HFFc6 (cell line): ENCODE measurements at regions not wholly inside any gene's neighbourhood (a gene's known extent, or its start where the extent isn't known, plus 50 kb on each side); places are given as distances from the start of the nearest gene placed in this dataset.

Experiments
- DNase-seq: peaks from one replicate; pipeline ENCODE4 v3.0.0-alpha.2; 2018
- H3K27ac Mint-ChIP-seq: 2 replicates; pipeline ENCODE4 v1.8.0; 2020; ENCODE audit warnings: mild to moderate bottlenecking, mixed read lengths
- H3K27me3 Mint-ChIP-seq: 2 replicates; pipeline ENCODE4 v1.8.0; 2021; ENCODE audit warnings: mild to moderate bottlenecking, moderate library complexity, mixed read lengths; ENCODE audit not compliant: insufficient read depth
- H3K36me3 Mint-ChIP-seq: 2 replicates; pipeline ENCODE4 v1.8.0; 2021; ENCODE audit warnings: low read depth, mixed read lengths
- H3K4me1 Mint-ChIP-seq: 2 replicates; pipeline ENCODE4 v1.8.0; 2020; ENCODE audit warnings: low read depth, mixed read lengths
- H3K4me3 Mint-ChIP-seq: 2 replicates; pipeline ENCODE4 v1.8.0; 2020; ENCODE audit warnings: mild to moderate bottlenecking, moderate library complexity, mixed read lengths
- H3K9me3 Mint-ChIP-seq: 2 replicates; pipeline ENCODE4 v1.8.0; 2020; ENCODE audit warnings: mild to moderate bottlenecking, mixed read lengths
- CTCF ChIP-seq: fragments of 200-600 bp; sonication (generic); IDR thresholded peaks from 2 replicates; pipeline ENCODE4 v1.5.0; 2021; ENCODE audit warnings: antibody characterized with exemption, mild to moderate bottlenecking

GRCh38 chr2:67626656-67627055, 229.5 kb downstream of the ETAA1 start:
- H3K36me3 Mint-ChIP-seq = peaks cover 5% of the 10 kb centered on the region; the same call in 1 of the 2 replicates
- no peak for TF ChIP-seq CTCF
- H3K27ac Mint-ChIP-seq = peak overlapping the region; percentile 63
- H3K9me3 Mint-ChIP-seq = no peaks in the 10 kb centered on the region
- peak overlapping the region; percentile 33; the same call in 1 of the 2 replicates for H3K4me3 Mint-ChIP-seq
- peaks cover 29% of the 10 kb centered on the region for H3K4me1 Mint-ChIP-seq
- peak; percentile 36 for DNase-seq
- H3K27me3 Mint-ChIP-seq = no peaks in the 10 kb centered on the region

- no peak for TF ChIP-seq CTCF
- no peak for DNase-seq
- Mint-ChIP-seq H3K9me3 (no peaks in the 10 kb centered on the region), H3K4me3 (no peak overlapping the region), H3K27me3 (no peaks in the 10 kb centered on the region), H3K36me3 (peaks cover 5% of the 10 kb centered on the region; the same call in 1 of the 2 replicates), H3K4me1 (peaks cover 29% of the 10 kb centered on the region), H3K27ac (no peak overlapping the region)
Measured at GRCh38 chr2:67627456-67628207, 230.5 kb downstream of the ETAA1 start.

GRCh38 chr2:67628892-67629291, 231.8 kb downstream of the ETAA1 start:
- peaks cover 29% of the 10 kb centered on the region for H3K4me1 Mint-ChIP-seq
- no peak overlapping the region for H3K4me3 Mint-ChIP-seq
- DNase-seq = no peak
- H3K27ac Mint-ChIP-seq = no peak overlapping the region
- H3K27me3 Mint-ChIP-seq = no peaks in the 10 kb centered on the region
- peaks cover 5% of the 10 kb centered on the region; the same call in 1 of the 2 replicates for H3K36me3 Mint-ChIP-seq
- no peaks in the 10 kb centered on the region for H3K9me3 Mint-ChIP-seq
- TF ChIP-seq CTCF = no peak

- DNase-seq = no peak
- Mint-ChIP-seq H3K9me3 (no peaks in the 10 kb centered on the region), H3K27ac (no peak overlapping the region), H3K4me1 (peaks cover 12% of the 10 kb centered on the region), H3K36me3 (no peaks in the 10 kb centered on the region), H3K27me3 (no peaks in the 10 kb centered on the region; the same call in 1 of the 2 replicates), H3K4me3 (no peak overlapping the region)
- no peak for TF ChIP-seq CTCF
Measured at GRCh38 chr2:67631483-67631882, 234.3 kb downstream of the ETAA1 start.

- H3K4me3 Mint-ChIP-seq = no peak overlapping the region
- DNase-seq = no peak
- H3K27ac Mint-ChIP-seq = no peak overlapping the region
- no peak for TF ChIP-seq CTCF
- no peaks in the 10 kb centered on the region for H3K4me1 Mint-ChIP-seq
- no peaks in the 10 kb centered on the region for H3K9me3 Mint-ChIP-seq
- H3K36me3 Mint-ChIP-seq = no peaks in the 10 kb centered on the region
- no peaks in the 10 kb centered on the region; the same call in 1 of the 2 replicates for H3K27me3 Mint-ChIP-seq
Measured at GRCh38 chr2:67633212-67633856, 236.2 kb downstream of the ETAA1 start.
